ENCODE measurements at regions not wholly inside any gene's neighbourhood (a gene's known extent, or its start where the extent isn't known, plus 50 kb on each side); places are given as distances from the start of the nearest gene placed in this dataset.

DNA sequence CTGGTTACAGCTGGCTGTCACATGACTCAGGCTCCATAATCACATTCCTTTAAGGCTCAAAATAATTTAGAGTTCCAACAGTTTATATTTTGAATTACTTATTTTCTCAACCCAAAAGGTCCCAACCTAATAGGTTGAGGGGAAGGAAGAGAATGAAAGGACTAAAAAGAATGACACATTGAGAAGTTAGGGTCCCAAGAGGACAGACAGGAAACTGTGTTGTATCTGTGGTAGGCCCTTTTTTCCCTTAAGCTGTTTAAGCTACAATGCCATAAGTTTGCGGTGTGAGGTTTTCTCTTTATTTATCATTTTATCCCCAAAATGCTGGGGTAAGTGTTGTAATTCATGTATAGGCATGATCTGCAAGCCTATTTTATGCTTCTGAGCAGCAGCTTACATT lies 290.2 kb downstream of the ZNF674 start:
- no peak overlapping the region for H3K4me3 ChIP-seq (ENCODE audit: control insufficient read depth, low read depth, low read length)
- TF ChIP-seq, protein P1, sequence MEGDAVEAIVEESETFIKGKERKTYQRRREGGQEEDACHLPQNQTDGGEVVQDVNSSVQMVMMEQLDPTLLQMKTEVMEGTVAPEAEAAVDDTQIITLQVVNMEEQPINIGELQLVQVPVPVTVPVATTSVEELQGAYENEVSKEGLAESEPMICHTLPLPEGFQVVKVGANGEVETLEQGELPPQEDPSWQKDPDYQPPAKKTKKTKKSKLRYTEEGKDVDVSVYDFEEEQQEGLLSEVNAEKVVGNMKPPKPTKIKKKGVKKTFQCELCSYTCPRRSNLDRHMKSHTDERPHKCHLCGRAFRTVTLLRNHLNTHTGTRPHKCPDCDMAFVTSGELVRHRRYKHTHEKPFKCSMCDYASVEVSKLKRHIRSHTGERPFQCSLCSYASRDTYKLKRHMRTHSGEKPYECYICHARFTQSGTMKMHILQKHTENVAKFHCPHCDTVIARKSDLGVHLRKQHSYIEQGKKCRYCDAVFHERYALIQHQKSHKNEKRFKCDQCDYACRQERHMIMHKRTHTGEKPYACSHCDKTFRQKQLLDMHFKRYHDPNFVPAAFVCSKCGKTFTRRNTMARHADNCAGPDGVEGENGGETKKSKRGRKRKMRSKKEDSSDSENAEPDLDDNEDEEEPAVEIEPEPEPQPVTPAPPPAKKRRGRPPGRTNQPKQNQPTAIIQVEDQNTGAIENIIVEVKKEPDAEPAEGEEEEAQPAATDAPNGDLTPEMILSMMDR (conservative IDR thresholded peaks at IDR 0.05; ENCODE audit: control insufficient read depth, insufficient read depth, low read depth, low read length): no peak
- peak; percentile 38 for DNase-seq (ENCODE audit: low read depth)

DNA sequence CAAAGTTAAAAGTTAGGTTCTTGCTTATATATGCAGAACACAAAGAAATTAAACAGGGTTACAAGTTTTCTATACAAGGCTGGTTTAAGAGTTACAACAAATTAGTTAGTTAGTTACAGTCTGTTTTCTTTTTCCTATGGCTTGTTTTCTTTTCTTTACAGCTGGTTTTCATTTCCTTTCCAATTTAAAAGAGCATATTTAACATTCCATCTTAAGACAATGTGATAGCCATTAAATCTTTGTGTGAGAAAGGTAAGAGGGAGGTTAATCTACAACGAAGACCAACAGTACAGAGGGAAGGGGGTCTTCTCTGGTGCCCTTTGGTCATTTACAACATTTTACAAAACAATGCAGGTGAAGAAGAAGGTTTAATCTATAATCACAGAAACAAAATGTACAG lies 290.6 kb downstream of the ZNF674 start:
- DNase-seq (ENCODE audit: low read depth): no peak
- TF ChIP-seq, protein P1 (conservative IDR thresholded peaks at IDR 0.05; ENCODE audit: control insufficient read depth, insufficient read depth, low read depth, low read length): no peak

DNA sequence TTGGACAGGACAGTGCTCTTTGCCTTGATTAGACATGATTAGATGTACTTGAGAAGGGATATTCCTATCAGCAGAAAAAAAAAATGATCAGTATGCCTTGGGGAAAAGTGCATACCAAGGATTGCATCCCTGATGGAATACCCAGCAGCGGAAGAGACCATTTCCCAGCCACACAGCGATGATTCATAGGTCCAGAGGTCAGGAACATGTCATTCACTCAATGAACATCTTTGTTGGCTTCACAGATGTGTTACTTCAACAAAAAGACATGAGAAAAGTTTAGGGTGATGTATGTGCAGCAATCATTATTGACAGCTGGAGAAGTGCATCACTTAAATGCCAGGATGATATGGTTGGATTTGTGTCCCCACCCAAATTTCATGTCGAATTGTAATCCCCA lies 293.5 kb downstream of the ZNF674 start:
- TF ChIP-seq, protein P1 (conservative IDR thresholded peaks at IDR 0.05; ENCODE audit: control insufficient read depth, insufficient read depth, low read depth, low read length): no peak
- H3K4me3 ChIP-seq (ENCODE audit: control insufficient read depth, low read depth, low read length): no peak overlapping the region
- DNase-seq (ENCODE audit: low read depth): peak; percentile 87

More for the DNA sequence above, 290.6 kb downstream of the ZNF674 start:
- no peak overlapping the region for H3K4me3 ChIP-seq (ENCODE audit: control insufficient read depth, low read depth, low read length)

DNA sequence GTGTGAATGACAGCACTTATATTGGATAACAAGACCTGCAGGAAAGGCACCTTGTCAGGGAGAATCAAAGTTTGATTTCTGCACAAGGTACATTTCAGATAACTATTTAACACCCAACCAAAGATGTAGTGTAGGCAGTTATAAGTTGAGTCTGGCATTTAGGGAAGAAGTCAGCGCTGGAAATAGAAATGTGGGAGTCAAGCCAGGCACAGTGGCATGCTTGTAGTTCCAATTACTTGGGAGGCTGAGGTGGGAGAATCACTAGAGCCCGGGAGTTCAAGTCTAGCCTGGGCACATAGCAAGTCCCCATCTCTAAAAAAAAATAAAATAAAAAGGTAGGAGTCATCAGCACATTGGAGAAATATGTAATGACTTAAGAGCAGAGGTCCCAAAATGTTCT lies 295.1 kb downstream of the ZNF674 start:
- TF ChIP-seq, protein P1 (conservative IDR thresholded peaks at IDR 0.05; ENCODE audit: control insufficient read depth, insufficient read depth, low read depth, low read length): no peak
- H3K4me3 ChIP-seq (ENCODE audit: control insufficient read depth, low read depth, low read length): no peak overlapping the region
- DNase-seq (ENCODE audit: low read depth): no peak

DNA sequence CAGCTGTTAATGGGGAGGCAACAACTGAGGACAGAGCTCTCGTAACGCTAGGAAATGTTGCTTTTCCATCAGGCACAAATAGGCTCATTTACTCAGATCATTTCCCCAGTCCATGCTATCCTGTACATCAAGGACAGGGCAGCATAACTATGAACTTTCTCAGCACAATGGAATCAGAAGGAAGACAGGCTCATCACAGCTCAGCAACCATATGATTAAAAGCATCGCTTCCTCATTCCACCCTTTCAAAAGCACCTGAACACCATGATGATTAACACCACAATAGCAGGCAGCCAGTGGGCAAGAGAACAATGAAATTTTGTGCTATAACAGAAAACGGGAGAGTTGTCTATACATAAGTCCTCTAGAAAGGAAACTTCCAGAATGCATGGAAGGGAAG lies 297.8 kb downstream of the ZNF674 start:
- DNase-seq (ENCODE audit: low read depth): no peak
- H3K4me3 ChIP-seq (ENCODE audit: control insufficient read depth, low read depth, low read length): no peak overlapping the region
- TF ChIP-seq, protein P1 (conservative IDR thresholded peaks at IDR 0.05; ENCODE audit: control insufficient read depth, insufficient read depth, low read depth, low read length): no peak

DNA sequence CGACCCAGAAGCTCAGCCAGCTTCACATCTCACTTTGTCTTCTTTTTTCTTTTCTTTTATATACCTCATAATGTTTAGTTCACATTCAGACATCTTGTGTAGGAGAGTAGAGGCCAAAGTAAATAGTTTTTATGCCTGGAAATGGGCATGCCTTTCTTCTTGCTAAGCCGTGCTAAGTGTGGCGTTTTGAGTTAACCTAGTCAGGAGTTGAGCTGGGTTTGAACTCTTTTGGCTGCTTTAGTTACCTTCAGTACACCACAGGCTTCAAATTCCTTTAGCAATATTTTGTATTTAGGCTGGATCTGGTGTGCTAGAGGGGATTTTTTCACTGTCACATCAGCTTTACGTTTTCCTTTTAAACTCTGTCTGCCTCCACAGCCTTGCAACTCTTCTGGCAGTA lies 300.8 kb downstream of the ZNF674 start:
- TF ChIP-seq, protein P1 (conservative IDR thresholded peaks at IDR 0.05; ENCODE audit: control insufficient read depth, insufficient read depth, low read depth, low read length): no peak
- no peak overlapping the region for H3K4me3 ChIP-seq (ENCODE audit: control insufficient read depth, low read depth, low read length)
- DNase-seq (ENCODE audit: low read depth): peak; percentile 18

DNA sequence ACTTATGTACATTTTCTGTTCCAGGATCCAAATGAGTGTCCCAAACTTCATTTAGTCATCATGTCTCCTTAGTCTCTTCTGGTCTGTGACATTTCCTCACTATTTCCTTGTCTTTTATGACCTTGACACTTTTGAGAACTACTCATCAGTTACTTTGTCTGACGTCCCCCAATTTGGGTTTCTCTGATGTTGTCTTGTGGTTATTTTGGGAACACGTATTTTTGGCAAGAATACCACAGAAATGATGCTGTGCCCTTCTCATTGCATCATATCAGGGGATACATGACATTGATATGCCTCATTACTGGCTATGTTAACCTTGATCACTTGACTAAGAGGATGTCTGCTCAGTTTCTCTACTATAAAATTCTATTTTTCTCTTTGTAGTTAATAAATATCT lies 308.8 kb downstream of the ZNF674 start:
- TF ChIP-seq, protein P1 (conservative IDR thresholded peaks at IDR 0.05; ENCODE audit: control insufficient read depth, insufficient read depth, low read depth, low read length): no peak
- peak; percentile 54 for DNase-seq (ENCODE audit: low read depth)
- H3K4me3 ChIP-seq (ENCODE audit: control insufficient read depth, low read depth, low read length): no peak overlapping the region
